IPS DF 19.7 (cell line): ENCODE measurements at regions not wholly inside any gene's neighbourhood (a gene's known extent, or its start where the extent isn't known, plus 50 kb on each side); places are given as distances from the start of the nearest gene placed in this dataset.

Source experiments
- DNase-seq: peaks from one replicate; pipeline ENCODE4 v3.0.0-alpha.2; 2013; ENCODE audit warnings: low read depth, low spot score

GRCh38 chr9:124179196-124180071 is 78.3 kb upstream of the NEK6 start:
- DNase-seq = no peak

GRCh38 chr9:124180557-124180956 is 77.2 kb upstream of the NEK6 start:
- no peak for DNase-seq

GRCh38 chr9:124182741-124183140 is 75.0 kb upstream of the NEK6 start:
- no peak for DNase-seq

DNA sequence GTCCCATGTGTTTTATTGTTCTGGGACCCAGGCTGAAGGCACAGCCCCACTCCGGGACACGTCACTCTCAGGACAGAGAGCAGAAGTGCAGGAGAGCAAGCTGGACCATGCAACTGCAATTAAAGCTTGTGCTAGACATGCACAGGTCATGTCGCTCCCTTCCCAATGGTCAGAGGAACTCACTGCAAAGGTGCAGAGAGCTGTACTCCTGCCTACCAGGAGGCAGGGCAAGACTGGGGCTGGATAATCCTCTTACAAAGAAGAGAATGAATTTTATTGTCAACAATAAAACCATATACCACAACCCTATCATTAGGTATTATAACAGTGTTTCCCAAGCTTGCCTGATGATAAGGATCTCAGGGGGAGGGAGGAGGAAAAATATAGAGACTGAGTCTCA is 74.0 kb upstream of the NEK6 start:
- no peak for DNase-seq

DNA sequence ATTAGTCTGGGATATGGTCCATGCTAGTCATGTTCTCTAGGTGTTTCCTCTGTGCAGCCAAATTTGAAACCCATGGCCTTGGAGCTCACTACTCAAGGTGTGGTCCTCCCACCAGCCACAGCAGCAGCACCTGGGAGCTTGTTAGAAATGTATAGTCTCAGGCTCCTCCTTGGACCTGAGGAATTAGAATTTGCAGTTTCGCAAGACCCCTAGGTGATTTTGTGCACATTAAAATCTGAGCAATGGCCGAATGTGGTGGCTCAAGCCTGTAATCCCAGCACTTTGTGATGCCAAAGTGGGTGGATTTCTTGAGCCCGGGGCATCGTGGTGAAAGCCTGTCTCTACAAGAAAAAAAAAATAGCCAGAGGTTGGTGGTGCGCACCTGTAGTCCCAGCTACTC is 72.3 kb upstream of the NEK6 start:
- no peak for DNase-seq

GRCh38 chr9:124187311-124187710 is 70.4 kb upstream of the NEK6 start:
- DNase-seq = no peak

DNA sequence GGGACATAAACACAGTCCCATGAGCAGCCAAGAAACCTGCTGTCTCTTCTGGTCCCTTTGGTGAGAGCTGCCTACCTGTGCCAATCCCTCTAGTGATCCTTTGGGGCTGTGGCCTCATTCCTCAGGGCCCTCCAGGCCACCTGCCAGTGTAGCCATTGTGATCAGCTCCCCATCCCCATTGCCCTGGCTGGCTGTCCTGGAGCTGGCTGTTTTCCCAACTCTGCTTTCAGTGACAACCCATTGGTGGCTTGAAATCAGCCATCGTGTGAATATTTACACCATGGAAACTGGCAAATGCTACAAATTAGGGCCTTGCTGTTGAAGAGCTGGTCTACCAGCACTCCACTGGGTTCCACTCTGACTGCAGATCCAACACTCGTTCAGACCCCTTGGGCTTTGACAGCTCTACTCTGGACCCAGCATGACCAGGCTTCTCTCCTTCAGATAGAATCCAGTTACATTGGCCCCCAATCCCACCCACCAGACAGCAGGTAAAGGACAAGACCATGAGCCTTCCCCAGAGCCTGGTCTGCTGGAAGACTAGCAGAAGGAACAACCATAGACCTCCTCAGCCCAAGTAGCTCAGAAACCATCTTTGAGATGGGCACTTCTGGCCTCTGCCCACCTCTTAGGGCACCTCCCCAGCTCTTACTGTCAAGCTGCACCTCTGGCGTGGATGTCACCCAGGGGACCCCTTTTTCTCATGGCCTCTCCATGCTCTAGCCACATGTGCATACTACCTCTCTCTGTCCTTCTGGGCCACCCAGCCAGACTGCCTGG is 69.2 kb upstream of the NEK6 start:
- no peak for DNase-seq

DNA sequence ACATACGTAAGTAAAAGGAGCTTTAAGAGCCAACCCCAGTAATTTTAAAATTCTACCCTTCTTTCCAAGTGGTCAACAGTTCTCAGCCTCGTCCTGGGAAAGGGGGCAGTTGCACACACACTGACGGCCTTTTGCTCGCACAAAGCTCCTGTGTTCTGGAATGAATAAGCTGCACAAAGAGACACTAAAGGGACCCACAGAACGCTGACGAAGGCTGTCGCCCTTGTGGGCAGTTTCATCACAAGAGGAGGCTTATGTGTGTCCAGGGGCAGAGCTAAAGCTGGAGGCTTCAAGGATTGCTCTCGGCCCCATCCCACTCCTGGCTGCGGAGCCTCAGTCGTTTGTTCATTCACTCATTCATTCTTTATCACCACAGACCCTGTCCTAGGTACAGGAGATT is 67.0 kb upstream of the NEK6 start:
- DNase-seq = no peak

- no peak for DNase-seq
These were observed 65.9 kb upstream of the NEK6 start for GRCh38 chr9:124191691-124192395.

- DNase-seq = no peak
These were observed 61.0 kb upstream of the NEK6 start for GRCh38 chr9:124196814-124197176.

- DNase-seq = no peak
These were observed 60.3 kb upstream of the NEK6 start for GRCh38 chr9:124197177-124198095.

DNA sequence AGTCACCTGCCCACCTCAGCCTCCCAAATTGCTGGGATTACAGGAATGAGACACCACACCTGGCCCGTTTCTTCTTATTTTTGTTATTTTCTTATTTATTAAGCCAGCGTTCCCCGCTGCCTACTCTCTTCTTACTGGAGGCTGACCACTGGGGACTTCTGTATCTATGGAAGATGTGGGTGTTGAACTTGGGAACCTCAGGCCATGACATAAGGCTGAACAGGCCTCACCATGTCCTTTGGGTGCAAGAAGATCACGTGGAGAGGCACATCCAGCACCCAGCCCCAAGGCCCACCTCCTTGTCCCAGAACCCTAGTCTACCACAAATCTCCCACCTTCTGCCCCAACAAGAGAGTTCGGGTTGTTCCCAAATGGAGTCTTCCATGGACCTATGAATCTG is 59.4 kb upstream of the NEK6 start:
- no peak for DNase-seq

- DNase-seq = no peak
These were observed 58.8 kb upstream of the NEK6 start for GRCh38 chr9:124198948-124199347.

- DNase-seq = no peak
These were observed 58.3 kb upstream of the NEK6 start for GRCh38 chr9:124199474-124199873.

- no peak for DNase-seq
These were observed 55.2 kb upstream of the NEK6 start for GRCh38 chr9:124202447-124202971.

- DNase-seq = no peak
These were observed 51.9 kb upstream of the NEK6 start for GRCh38 chr9:124205686-124206352.

DNA sequence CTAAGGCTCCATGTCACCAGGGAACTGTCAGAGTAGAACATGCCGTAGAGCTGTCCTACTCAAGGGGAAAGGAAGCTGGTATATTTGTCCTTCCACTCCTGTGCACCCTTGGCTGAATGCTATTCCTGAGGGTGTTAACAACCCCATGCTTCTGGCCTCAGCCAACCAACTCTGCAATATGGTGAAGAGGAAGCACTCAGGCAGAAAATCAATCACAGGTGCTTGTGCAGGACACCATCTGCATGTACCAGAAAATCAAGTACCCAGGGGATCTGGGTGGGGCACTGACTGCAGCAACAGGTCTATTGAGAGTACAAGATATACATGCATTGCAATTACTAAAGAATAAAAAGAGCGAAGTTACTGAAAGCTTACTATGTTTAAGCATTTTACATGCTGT is 51.4 kb upstream of the NEK6 start:
- DNase-seq = no peak
